ENCODE measurements at regions not wholly inside any gene's neighbourhood (a gene's known extent, or its start where the extent isn't known, plus 50 kb on each side); places are given as distances from the start of the nearest gene placed in this dataset.

DNA sequence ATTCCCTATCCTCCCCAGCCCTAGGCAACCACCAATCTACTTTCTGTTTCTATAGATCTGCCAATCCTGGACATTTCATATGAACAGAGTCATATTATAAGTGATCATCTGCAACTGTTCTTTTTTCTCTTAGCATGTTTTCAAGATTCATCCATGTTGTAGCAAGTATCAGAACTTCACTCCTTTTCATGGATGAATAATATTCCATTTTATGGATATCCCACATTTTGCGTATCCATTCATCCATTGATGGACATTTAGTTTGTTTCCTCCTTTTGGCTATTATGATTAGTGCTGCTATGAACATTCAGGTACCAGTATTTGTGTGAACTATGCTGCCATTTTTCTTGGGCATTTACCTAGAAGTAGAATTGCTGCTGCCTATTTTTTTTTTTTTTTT lies 51.3 kb upstream of the HAND1 start:
- no peaks in the 10 kb centered on the region for H3K4me1 ChIP-seq (ENCODE audit: control insufficient read depth, insufficient read depth, low read length, unreplicated experiment)
- no peaks in the 10 kb centered on the region for H3K36me3 ChIP-seq (ENCODE audit: insufficient read depth, low read length)
- H3K27me3 ChIP-seq (ENCODE audit: insufficient read depth, low read length) = peaks cover 38% of the 10 kb centered on the region
- no peak overlapping the region for H3K27ac ChIP-seq (ENCODE audit: low read depth, low read length)
- H3K4me3 ChIP-seq (ENCODE audit: low read depth, low read length) = no peak overlapping the region
- H3K79me2 ChIP-seq (ENCODE audit: control insufficient read depth, insufficient read depth, low read length, unreplicated experiment) = no peaks in the 10 kb centered on the region
- no peak overlapping the region for H2AFZ ChIP-seq (ENCODE audit: low read length, unreplicated experiment)

DNA sequence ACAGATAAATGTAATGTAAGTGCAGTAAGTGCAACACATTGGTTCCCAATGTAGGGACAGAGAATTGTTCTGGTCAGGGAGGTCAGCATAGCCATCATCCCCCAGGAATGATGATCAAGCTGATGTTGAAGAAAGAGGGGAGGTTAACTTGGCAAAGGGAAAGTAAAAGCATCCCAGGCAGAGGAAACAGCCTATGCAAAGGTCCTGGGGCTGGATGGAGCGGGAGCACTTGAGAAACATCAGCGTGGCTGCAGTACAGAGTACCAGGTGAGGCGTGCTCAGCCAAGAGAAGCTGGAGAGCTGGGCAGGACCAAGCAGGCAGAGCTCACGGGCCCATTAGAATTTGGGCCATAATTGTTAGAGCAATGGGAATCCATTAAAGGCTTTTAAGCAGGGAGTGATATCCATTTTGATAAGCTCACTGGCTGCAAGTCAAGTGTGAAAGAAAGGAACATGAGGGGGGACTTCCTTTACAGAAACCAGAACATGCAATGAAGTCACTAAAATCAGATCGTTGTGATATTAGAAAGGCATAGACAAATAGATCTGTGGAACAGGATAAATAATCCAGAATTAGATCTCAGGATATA lies 50.1 kb upstream of the HAND1 start:
- Histone ChIP-seq H3K36me3 (ENCODE audit: insufficient read depth, low read length) (no peaks in the 10 kb centered on the region), H3K4me3 (ENCODE audit: low read depth, low read length) (no peak overlapping the region), H3K79me2 (ENCODE audit: control insufficient read depth, insufficient read depth, low read length, unreplicated experiment) (no peaks in the 10 kb centered on the region), H3K27me3 (ENCODE audit: insufficient read depth, low read length) (peaks cover 31% of the 10 kb centered on the region), H3K27ac (ENCODE audit: low read depth, low read length) (no peak overlapping the region), H2AFZ (ENCODE audit: low read length, unreplicated experiment) (no peak overlapping the region), H3K4me1 (ENCODE audit: control insufficient read depth, insufficient read depth, low read length, unreplicated experiment) (no peaks in the 10 kb centered on the region)

All from ACC112 (cell line).